ENCODE measurements at regions not wholly inside any gene's neighbourhood (a gene's known extent, or its start where the extent isn't known, plus 50 kb on each side); places are given as distances from the start of the nearest gene placed in this dataset.

DNA sequence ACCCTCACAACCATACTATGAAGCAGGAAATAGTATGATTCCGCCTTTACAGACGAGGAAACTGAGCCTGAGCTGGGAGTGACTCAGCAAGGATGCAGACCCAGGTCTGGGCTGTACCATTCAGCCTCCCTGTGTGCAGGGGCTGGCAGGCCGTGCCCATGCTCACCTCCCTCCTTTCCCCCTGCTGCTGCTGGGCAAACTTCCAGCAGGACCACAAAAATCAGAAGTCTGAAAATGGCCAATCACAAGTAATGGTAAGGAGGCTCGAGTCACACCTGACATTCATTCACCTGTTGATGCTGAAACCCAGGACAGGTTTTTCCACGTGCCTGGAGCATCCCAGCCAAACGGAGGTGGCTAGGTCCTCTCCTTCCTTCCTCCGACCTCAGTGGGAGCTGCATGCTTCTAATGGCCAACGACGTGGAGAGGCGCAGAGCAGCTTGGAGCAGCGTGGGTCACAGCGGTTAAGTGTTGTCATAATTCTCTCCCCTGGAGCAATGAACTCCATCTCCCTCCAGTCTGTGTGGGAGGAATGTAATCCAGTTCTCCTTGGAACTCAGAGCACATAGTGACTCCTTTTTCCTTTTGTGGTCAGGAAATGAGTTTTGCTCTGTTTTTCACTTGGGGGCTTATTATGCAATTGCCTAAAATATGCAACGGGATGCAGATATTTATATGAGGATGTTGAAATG, 371.7 kb downstream of the BCOR start:
- DNase-seq = no peak

DNA sequence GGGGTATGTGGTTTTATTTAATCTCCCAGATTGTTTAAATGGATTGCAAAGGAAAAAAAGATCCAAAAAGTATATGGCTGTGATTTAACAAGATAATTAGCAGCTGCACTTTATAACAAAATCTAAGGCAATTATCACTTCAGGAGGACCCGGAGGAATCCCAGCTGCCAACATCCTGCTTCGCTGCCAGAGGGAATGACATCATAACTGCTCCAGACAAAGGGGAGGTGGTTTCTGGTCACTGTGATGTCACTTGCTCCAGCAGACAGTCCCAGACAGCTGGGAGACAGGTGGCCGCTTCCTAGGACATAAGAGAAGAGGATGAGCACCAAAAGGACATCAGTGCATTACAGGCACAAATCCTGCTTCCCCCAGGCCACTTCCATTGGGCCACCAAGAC, 371.0 kb downstream of the BCOR start:
- DNase-seq = no peak

DNA sequence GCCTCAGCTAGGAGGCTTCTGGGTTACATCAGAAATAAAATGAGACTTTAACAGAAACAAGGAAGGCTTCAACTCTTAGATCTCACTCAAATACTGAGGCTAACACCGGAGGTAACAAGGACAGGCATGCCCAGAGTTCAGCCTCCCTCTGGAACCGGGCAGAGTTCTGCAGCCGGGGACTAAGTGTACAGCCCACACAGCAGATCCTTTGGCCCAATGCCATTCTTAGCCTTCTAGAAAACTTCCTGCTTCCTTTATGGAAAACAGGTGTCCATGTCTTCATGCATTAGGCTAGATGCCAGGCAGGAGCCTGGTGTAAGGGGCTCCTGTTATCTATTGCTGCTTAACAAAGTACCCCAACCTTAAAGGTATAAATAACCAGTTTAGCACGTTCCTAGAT, 369.7 kb downstream of the BCOR start:
- no peak for DNase-seq

DNA sequence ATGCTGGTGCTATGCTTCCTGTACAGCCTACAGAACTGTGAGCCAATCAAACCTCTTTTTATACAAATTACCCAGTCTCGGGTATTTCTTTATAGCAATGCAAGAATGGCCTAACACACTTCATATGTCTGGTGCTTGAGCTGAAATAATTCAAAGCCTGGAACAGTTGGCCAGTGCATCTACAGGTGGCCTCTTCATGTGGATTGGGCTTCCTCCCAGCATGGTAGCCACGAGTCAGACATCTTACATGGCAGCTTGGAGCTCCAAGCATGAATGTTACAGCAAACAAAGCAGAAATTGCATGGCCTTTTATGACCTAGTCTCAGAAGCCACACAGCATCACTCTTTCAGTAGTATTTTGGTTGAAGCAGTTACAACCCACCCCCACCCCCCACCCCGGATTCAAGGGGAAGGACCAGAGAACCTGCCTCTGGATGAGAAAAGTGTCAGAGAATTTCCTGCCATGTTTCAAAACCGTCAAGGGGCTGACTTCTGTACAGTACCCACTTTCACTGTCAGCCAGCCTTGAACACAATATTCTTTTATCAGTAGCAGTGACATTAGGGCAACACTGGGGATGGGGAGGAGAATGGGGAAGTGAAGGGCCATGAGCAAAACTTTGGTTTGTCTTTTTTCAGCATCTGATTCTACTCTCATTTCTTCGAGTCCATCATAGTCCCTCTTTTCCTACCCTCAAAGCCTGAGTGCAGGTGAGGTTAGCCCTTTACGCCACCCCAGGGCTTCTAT, 368.7 kb downstream of the BCOR start:
- no peak for DNase-seq

DNA sequence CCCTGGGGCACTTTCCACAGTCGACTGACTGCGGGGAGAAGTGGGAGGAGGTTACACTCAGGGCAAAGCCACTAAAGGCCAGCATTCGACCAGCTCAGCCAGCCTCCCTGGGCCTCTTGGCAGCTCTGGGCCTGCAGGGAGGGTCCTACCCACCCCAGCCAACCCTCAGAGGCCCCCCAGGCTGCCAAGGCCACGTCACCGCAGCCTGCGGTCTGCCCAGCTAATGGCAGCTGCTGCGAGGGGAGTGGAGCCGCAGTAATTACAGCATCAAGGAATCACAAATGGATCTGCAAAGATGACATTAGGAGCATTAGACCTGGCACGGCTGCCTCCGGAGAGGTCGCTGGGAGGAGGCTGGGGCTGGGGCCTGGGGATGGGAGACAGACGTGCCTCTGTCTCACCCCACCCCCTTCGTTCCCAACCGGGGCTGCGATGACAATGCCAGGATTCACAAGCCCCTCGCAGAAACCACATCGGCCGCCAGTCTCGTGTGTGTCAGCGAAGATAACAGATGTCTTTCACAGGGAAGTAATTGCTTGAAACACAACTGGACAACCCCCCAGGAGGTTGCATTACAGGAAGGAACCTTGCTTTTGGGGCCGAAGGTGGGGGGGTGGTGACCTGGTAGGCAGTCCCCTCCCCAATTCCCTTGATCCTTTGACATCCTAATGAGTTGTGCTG, 367.6 kb downstream of the BCOR start:
- no peak for DNase-seq

DNA sequence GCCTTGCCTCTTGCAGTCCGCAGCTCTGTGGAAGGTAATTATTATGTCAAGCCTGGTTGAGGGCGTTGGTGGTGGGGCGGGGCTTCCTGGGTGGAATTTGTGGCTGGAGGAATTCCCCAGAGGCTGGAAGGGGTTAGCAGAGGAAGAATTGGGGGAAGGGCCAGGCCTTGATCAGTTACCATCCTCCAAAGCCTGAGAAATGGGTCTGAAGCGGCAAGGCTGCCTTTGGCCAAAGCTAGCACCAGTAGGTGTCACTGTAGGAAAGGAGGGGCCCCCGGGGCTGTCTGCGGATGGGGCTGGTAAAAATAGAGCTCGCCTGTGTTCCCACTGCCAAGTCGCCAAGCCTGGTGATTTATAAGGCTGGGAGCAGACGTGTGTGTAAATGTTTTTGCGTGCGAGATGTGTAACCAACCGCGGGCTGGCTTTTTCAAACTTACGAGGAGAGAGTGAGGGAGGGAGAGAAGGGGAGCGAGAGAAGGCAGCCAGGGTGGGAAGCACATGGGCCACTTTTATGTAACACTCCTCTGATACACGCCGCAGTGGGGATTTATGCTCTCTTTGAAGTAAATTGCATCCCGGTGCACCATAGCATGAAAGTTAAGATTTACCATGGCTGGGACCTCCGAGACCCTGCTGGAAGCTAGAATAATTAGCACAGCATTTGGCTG, 367.0 kb downstream of the BCOR start:
- peak; percentile 5 for DNase-seq

- no peak for DNase-seq
Measured at GRCh38 chrX:39731330-39731667, 366.5 kb downstream of the BCOR start.

DNA sequence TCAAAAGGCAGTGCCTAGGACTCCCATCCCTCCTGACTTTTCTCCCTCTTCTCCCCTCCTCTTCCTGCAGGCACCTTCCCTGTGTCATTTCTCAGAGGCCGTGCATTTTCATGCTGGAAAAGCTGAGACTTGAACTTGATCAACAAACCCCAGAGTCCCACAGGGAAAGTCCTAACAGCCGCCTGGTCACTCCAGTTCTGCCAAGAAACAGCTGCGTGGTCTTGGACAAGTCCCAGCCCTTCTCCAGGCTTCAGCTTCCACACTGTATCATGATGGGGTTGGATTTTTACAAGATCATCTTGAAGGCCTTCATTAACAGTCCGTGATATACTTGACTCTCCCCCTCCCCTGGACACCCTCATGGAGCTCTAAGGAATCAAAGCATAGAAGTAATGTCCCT, 366.0 kb downstream of the BCOR start:
- DNase-seq = no peak

- DNase-seq = no peak
Measured at GRCh38 chrX:39733745-39734144, 364.0 kb downstream of the BCOR start.

GRCh38 chrX:39734174-39734776, 363.5 kb downstream of the BCOR start:
- DNase-seq = no peak

GRCh38 chrX:39736216-39737211, 361.2 kb downstream of the BCOR start:
- no peak for DNase-seq

DNA sequence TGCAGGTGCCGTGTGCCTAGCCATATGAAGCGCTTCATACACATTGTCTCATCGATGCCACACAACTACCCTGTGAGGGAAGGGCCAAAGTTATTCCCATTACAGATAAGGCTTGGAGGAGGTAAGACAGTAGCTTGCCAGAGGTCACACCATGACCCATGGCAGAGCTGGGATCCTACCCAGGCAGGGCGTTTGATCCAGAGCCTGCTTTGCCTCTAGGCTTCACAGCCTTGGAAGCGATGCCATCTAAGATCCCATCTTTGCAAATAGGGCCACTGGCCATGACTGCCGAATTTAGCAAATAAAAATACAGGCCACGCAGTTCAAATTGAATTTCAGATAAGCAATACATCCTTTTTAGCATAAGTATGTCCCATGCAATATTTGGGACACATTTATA, 358.2 kb downstream of the BCOR start:
- DNase-seq = no peak

DNA sequence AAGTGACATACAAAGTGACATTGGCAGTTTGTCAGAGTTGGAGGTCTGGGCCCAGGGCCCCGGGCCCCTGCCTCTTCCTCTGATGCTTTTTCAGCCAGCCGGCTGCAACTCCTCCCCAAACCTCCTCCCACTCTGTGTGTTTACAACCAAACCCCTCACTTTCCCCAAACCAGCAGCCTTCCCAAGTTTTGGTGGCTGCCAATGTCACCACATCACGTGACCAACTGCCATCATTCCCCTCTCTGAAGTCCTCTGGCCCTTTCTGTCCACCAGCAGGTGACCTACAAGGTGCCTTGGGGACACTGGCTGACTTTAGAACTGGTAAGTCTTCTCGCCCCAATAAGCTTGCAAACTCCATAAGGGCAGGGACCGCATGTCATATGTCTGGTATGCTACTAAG, 357.7 kb downstream of the BCOR start:
- no peak for DNase-seq

DNA sequence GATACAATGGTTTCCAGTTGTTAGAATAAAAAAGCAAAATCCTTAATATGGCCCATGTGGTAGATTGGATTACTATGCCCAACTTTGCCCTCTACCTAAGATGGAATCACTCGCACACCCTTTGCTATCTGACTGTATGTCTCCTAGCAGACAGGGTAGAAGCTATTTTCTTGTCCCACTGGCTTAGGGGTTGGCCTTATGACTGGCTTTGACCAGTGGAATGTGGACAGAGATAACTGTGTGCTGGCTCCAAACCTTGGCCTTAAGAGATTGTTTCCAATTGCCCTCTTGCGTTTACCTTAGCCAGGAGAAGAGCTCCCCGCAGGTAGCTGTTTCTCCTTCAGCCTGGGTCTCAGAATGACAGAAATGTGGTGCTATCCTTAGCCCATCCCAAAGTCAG, 355.9 kb downstream of the BCOR start:
- no peak for DNase-seq

DNA sequence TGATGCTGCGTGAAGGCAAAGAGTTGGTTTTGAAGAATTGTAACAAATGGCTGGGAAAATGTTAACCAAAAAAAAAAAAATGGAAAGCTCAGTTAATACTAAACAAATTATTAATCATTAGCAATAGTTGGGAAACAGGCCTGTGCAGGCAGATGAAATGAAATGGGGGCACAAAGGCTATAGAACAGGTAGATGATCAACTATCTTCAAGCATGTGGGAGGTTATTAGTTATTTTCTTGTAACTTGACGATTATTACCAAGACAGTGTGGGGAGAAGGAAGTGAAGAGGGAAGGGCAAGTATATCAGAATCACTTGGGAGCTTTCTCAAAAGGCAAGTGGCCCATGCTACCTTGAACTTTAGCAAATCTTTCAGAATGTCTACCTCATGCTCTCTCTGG, 351.9 kb downstream of the BCOR start:
- no peak for DNase-seq

- no peak for DNase-seq
Measured at GRCh38 chrX:39749135-39749534, 348.6 kb downstream of the BCOR start.

DNA sequence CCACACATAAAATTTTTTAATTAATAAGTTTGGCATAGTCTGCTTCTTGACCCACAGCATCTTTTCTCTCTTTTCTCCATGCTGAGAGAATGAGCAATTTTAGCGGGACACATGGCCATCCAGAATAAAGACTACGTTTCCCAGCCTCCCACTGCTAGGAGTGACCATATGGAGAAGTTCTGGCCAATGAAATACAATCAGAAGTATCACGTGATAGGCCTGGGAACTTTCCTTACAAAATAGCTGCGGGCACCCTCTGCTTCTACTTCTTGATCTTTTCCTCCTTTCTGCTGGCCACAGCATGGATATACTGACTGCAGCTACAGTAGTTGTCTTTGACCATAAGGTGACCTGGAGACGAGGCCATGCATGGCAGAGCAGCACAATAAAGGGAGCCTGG, 348.0 kb downstream of the BCOR start:
- DNase-seq = no peak

- no peak for DNase-seq
Measured at GRCh38 chrX:39750256-39750790, 347.4 kb downstream of the BCOR start.

GRCh38 chrX:39750848-39751247, 346.9 kb downstream of the BCOR start:
- no peak for DNase-seq

- no peak for DNase-seq
Measured at GRCh38 chrX:39752815-39753214, 344.9 kb downstream of the BCOR start.

GRCh38 chrX:39753293-39753996, 344.3 kb downstream of the BCOR start:
- no peak for DNase-seq

Data from effector CD8-positive, alpha-beta T cell (primary cell).